GM18519 (cell line): ENCODE measurements at regions not wholly inside any gene's neighbourhood (a gene's known extent, or its start where the extent isn't known, plus 50 kb on each side); places are given as distances from the start of the nearest gene placed in this dataset.

Source experiments
- ATAC-seq: cut with Tn5 transposase; IDR thresholded peaks from one replicate; pipeline ENCODE4 v1.9.1; 2021; ENCODE audit warnings: mild to moderate bottlenecking, moderate library complexity; ENCODE audit not compliant: unreplicated experiment, low FRiP score

GRCh38 chr14:62126879-62127478 lies 364.8 kb downstream of the SNAPC1 start:
- ATAC-seq: peak; percentile 71

- ATAC-seq: no peak
Observed at GRCh38 chr14:62130441-62130840, 368.2 kb downstream of the SNAPC1 start.

GRCh38 chr14:62133776-62134550 lies 371.7 kb downstream of the SNAPC1 start:
- no peak for ATAC-seq

GRCh38 chr14:62138593-62138992 lies 376.4 kb downstream of the SNAPC1 start:
- ATAC-seq: no peak

- no peak for ATAC-seq
Observed at GRCh38 chr14:62141139-62141538, 378.9 kb downstream of the SNAPC1 start.

GRCh38 chr14:62143245-62143644 lies 381.0 kb downstream of the SNAPC1 start:
- ATAC-seq: no peak

- no peak for ATAC-seq
Observed at GRCh38 chr14:62144863-62145262, 382.6 kb downstream of the SNAPC1 start.

GRCh38 chr14:62146030-62146429 lies 383.8 kb downstream of the SNAPC1 start:
- no peak for ATAC-seq

- no peak for ATAC-seq
Observed at GRCh38 chr14:62156052-62156451, 393.8 kb downstream of the SNAPC1 start.

- no peak for ATAC-seq
Observed at GRCh38 chr14:62158779-62159178, 396.6 kb downstream of the SNAPC1 start.

- no peak for ATAC-seq
Observed at GRCh38 chr14:62159314-62159713, 397.1 kb downstream of the SNAPC1 start.

- peak; percentile 61 for ATAC-seq
Observed at GRCh38 chr14:62162998-62163589, 400.9 kb downstream of the SNAPC1 start.

- ATAC-seq: no peak
Observed at GRCh38 chr14:62168564-62169155, 406.4 kb downstream of the SNAPC1 start.

GRCh38 chr14:62179367-62180018 lies 417.3 kb downstream of the SNAPC1 start:
- ATAC-seq: no peak

GRCh38 chr14:62181591-62181990 lies 419.4 kb downstream of the SNAPC1 start:
- no peak for ATAC-seq

GRCh38 chr14:62185078-62185477 lies 422.9 kb downstream of the SNAPC1 start:
- ATAC-seq: no peak

- ATAC-seq: no peak
Observed at GRCh38 chr14:62187265-62187664, 425.0 kb downstream of the SNAPC1 start.

- no peak for ATAC-seq
Observed at GRCh38 chr14:62189698-62190097, 427.5 kb downstream of the SNAPC1 start.

- ATAC-seq: no peak
Observed at GRCh38 chr14:62206456-62206855, 444.2 kb downstream of the SNAPC1 start.

GRCh38 chr14:62209287-62209899 lies 447.2 kb downstream of the SNAPC1 start:
- ATAC-seq: no peak
